Small intestine (tissue), 7 donors: ENCODE measurements at regions not wholly inside any gene's neighbourhood (a gene's known extent, or its start where the extent isn't known, plus 50 kb on each side); places are given as distances from the start of the nearest gene placed in this dataset.

Source experiments
- DNase-seq, 2 donors: peaks; one replicate each; pipeline versions ENCODE4 v3.0.0 to v3.0.0-alpha.2; 2013
- FAIRE-seq: peaks from 2 replicates; lab custom pipeline; 2012; peaks lifted over from hg19 to GRCh38; lab: Jason Lieb, UNC
- H3K27ac ChIP-seq, 3 donors: one replicate each; pipeline ENCODE4 v1.5.1; 2013; ENCODE audit warnings: low read length in 2 of 3, mild to moderate bottlenecking in 2 of 3, control low read depth in 1 of 3, inconsistent platforms in 1 of 3, low read depth in 1 of 3, moderate library complexity in 1 of 3
- H3K27me3 ChIP-seq, 3 donors: one replicate each; pipeline ENCODE4 v1.6.1; 2013; ENCODE audit warnings: low read length in 3 of 3, inconsistent platforms in 1 of 3; ENCODE audit not compliant: control insufficient read depth in 3 of 3, insufficient read depth in 3 of 3
- H3K36me3 ChIP-seq, 3 donors: one replicate each; pipeline ENCODE4 v1.6.1; 2013; ENCODE audit warnings: low read length in 3 of 3, inconsistent platforms in 1 of 3, low read depth in 1 of 3, mild to moderate bottlenecking in 1 of 3, moderate library complexity in 1 of 3; ENCODE audit not compliant: control insufficient read depth in 3 of 3, insufficient read depth in 2 of 3
- H3K4me1 ChIP-seq, 3 donors: one replicate each; pipeline ENCODE4 v1.6.1; 2013; ENCODE audit warnings: low read length in 2 of 3, inconsistent platforms in 1 of 3, low read depth in 1 of 3, mild to moderate bottlenecking in 1 of 3, moderate library complexity in 1 of 3; ENCODE audit not compliant: control insufficient read depth in 3 of 3, insufficient read depth in 2 of 3
- H3K4me3 ChIP-seq, 3 donors: one replicate each; pipeline ENCODE4 v1.5.1; 2013; ENCODE audit warnings: low read length in 3 of 3, control low read depth in 1 of 3, inconsistent platforms in 1 of 3, low read depth in 1 of 3, mild to moderate bottlenecking in 1 of 3, moderate library complexity in 1 of 3
- H3K9me3 ChIP-seq, 2 donors: one replicate each; pipeline ENCODE4 v1.6.1; 2013; ENCODE audit warnings: low read depth in 1 of 2, low read length in 1 of 2; ENCODE audit not compliant: control insufficient read depth in 2 of 2, insufficient read depth in 1 of 2
- whole genome bisulfite sequencing, 3 donors: extraction: QIAGEN DNeasy Blood & Tissue Kit; methylation state at CpG; one replicate each; pipeline ENCODE4 v1.1.7; 2013; 5-methylcytosine and 5-hydroxymethylcytosine counted together
- donor health status: healthy with polysubstance abuse.
- donor health status: control.
- donor health status: control.
- donor health status: Bipolar disorder and iron deficiency.
- donor health status: healthy.

DNA sequence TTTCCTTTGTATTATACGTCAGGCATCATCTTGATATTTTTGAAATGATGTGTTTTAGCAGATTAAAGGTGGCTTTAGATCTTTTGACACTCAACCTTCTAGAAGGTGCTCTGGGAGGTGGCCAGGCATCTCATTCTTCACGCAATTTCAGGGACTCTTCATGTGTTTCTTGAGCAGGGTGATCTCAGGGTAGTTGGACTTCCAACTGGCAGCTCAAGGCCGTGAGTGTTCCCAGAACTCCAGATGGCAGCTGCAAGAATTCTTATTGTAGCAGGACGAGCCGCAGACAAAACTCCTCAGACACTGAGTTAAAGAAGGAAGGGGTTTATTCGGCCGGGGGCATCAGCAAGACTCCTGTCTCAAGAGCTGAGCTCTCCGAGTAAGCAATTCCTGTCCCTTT, 82.5 kb upstream of the UBAC2 start:
- Histone ChIP-seq H3K27me3 (no peaks in the 10 kb centered on the region), H3K9me3 (no peaks in the 10 kb centered on the region), H3K4me1 (no peaks in the 10 kb centered on the region), H3K4me3 (no peak overlapping the region), H3K36me3 (no peaks in the 10 kb centered on the region), H3K27ac (no peak overlapping the region)
- WGBS, 3 donors: 89 to 93% (median 92%) methylated on average over 8 of the region's 8 CpGs
- FAIRE-seq (no peak), DNase-seq (no peak)

DNA sequence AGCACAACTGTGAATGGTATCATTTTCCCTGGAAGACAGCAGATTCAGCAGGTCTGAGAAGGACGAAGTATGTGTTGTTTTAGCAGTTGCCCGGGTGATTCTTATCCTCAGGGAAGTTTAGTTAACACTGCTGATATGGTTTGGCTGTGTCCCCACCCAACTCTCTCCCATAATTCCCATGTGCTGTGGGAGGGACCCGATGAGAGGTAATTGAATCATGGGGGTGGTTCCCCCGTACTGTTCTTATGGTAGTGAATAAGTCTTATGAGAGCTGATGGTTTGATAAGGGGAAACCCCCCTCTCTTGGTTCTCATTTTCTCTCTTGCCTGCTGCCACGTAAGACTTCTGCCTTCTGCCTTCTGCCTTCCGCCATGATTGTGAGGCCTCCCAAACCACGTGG, 81.0 kb upstream of the UBAC2 start:
- H3K27ac ChIP-seq: no peak overlapping the region
- peaks cover 0 to 3% (median 0%) of the 10 kb centered on the region in 3 donors for H3K27me3 ChIP-seq
- no peak overlapping the region for H3K4me3 ChIP-seq
- DNase-seq: peak in 1 of 2 donors; percentile 3
- no peaks in the 10 kb centered on the region for H3K36me3 ChIP-seq
- 59 to 82% (median 78%) methylated on average over 7 of the region's 7 CpGs for WGBS, 3 donors
- no peaks in the 10 kb centered on the region for H3K4me1 ChIP-seq
- no peaks in the 10 kb centered on the region for H3K9me3 ChIP-seq
- FAIRE-seq: no peak

DNA sequence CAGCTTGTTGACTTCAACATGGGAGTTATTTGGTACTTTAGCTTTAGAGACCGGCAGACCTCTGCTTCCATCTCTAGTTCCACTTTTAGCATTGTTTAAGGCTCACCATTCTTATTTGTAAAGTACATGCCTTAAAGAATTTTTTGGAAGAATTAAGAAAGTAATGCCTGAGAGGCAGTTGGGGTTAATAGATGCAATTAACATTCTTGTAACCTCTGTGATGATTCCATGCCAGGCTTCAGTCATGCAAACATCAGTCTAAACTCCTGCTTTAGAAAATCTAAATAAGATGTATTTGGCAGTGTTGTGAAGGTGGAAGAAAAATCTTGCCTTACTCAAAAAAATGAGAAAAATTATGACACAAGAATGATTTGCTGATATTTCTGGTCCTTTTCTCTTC, 79.9 kb upstream of the UBAC2 start:
- Histone ChIP-seq H3K4me3 (no peak overlapping the region), H3K4me1 (no peaks in the 10 kb centered on the region), H3K9me3 (no peaks in the 10 kb centered on the region), H3K36me3 (no peaks in the 10 kb centered on the region), H3K27ac (no peak overlapping the region), H3K27me3 (peaks cover 0 to 3% (median 0%) of the 10 kb centered on the region in 3 donors)
- WGBS, 3 donors: 88 to 91% (median 89%) methylated on average over 1 of the region's 1 CpG
- FAIRE-seq (no peak), DNase-seq (no peak)

DNA sequence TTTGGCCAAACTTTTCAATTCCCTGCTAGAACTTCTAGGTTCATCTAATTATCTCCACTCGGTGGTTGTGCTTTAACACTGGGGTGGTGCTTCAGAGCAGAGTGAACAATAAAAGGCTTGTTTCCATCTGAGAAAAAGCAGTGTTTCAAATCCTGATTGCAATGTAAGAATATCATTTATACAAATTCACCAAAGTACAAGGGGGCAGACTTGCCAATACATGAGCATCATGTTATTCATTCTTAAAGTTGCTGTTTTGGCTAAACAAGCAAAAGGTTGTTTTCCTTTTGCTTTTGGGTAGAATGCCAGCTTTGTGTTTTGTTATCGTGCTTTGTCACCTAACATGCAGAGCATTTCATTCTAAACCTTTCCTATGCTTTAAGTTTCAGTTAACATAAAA, 78.5 kb upstream of the UBAC2 start:
- DNase-seq: no peak
- no peaks in the 10 kb centered on the region for H3K9me3 ChIP-seq
- no peak for FAIRE-seq
- H3K4me1 ChIP-seq: no peaks in the 10 kb centered on the region
- no peaks in the 10 kb centered on the region for H3K36me3 ChIP-seq
- 55 to 63% (median 62%) methylated on average over 2 of the region's 2 CpGs for WGBS, 3 donors
- H3K27me3 ChIP-seq: peaks cover 0 to 3% (median 0%) of the 10 kb centered on the region in 3 donors
- H3K27ac ChIP-seq: no peak overlapping the region
- no peak overlapping the region for H3K4me3 ChIP-seq

DNA sequence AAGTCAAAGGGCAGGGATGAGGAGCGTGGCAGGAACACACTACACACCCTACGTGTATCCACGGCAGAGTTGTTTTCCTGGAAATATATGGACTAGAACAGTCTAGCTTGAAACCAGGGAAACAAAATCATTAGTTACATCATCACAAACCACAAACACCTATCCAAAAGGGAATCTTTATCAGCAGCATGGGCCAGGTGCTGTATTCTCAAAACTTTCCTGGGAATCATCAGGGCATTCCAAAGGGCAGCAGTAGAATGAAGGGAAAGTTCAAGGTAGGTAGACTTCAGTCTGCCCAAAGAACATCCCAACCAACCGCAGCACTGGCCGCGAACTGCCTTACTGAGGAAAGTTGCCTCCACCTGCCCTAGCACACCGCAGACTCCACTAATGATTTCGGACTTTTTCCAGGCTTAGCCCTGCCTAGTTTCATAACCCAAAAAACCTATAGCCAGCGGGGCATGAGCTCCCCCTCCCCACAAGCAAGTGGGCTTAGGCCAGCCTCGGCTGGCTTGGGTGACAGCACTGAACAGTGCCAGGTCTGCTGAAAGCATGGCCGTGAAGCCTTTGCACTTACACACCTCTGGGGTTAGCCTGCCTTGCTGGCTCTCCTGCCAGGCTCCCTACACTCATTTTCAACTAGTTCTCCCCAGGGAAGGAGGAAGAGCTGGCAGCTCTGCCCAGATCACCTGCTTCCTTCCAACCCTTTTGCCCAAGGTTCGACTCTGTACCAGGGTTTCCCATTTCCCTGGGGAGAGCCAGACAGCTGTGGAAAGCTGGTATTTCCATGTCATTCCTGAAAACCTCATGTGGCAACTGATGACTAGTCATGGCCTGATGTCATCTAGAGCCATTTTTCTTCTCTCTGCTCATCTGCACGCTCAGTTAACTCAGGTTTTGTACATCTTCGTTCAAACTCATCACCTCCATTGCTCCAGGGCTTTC, 77.3 kb upstream of the UBAC2 start:
- no peak for FAIRE-seq
- DNase-seq: no peak
- Histone ChIP-seq H3K4me1 (no peaks in the 10 kb centered on the region), H3K9me3 (no peaks in the 10 kb centered on the region), H3K27me3 (peaks cover 0 to 3% (median 0%) of the 10 kb centered on the region in 3 donors), H3K27ac (no peak overlapping the region), H3K36me3 (no peaks in the 10 kb centered on the region), H3K4me3 (no peak overlapping the region)
- 77 to 87% (median 79%) methylated on average over 14 of the region's 14 CpGs for WGBS, 3 donors

DNA sequence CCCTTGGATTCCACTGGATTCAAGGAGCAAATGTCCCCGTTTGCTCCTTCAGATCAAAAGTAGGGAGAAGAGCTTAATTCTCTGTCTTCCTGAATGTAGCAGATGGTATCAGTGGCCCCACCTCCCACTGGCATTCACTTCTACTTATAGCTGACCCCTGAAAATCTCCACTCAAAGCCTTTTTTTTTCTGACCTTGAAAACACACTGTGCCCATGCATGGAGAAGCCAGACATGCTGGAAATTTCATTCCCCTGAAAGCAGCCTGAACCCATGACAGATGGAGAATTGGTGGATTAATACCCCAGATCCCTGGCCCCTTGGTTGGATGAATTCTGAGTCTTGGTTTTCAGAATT, 76.6 kb upstream of the UBAC2 start:
- no peak overlapping the region for H3K27ac ChIP-seq
- 68 to 77% (median 74%) methylated on average over 1 of the region's 1 CpG for WGBS, 3 donors
- H3K36me3 ChIP-seq: no peaks in the 10 kb centered on the region
- DNase-seq (no peak), FAIRE-seq (no peak)
- peaks cover 0 to 3% (median 0%) of the 10 kb centered on the region in 3 donors for H3K27me3 ChIP-seq
- no peak overlapping the region for H3K4me3 ChIP-seq
- H3K4me1 ChIP-seq: no peaks in the 10 kb centered on the region
- no peaks in the 10 kb centered on the region for H3K9me3 ChIP-seq

DNA sequence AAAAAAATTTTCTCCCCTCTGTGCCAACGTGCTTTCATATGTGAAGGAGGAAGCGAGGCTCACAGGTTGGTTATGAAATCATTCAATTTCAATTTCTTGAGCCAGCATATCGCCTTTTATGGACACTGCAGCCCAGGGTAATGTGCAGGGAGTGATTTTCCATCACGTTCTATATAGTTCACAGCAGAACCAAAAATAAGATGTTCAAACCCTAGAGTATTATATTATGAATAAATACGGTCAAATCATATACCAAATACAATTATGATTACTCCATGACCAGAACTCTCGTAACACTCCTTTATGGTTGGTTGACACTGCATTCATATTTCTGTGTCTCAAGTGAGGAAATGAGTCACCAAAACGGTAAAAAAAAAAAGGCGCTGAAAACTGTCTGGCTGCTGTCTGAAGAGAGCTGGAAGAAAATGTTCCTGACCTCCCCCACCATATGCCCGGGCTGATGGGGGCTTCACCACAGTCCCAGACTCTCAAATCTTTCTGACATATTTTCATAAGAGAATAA, 75.8 kb upstream of the UBAC2 start:
- no peak for FAIRE-seq
- WGBS, 3 donors: 53 to 75% (median 64%) methylated on average over 9 of the region's 9 CpGs
- Histone ChIP-seq H3K4me3 (no peak overlapping the region), H3K27ac (no peak overlapping the region), H3K36me3 (no peaks in the 10 kb centered on the region), H3K4me1 (no peaks in the 10 kb centered on the region), H3K9me3 (peaks cover 0 to 2% of the 10 kb centered on the region in 2 donors), H3K27me3 (peaks cover 0 to 6% (median 0%) of the 10 kb centered on the region in 3 donors)
- DNase-seq: peak in 1 of 2 donors; percentile 2

DNA sequence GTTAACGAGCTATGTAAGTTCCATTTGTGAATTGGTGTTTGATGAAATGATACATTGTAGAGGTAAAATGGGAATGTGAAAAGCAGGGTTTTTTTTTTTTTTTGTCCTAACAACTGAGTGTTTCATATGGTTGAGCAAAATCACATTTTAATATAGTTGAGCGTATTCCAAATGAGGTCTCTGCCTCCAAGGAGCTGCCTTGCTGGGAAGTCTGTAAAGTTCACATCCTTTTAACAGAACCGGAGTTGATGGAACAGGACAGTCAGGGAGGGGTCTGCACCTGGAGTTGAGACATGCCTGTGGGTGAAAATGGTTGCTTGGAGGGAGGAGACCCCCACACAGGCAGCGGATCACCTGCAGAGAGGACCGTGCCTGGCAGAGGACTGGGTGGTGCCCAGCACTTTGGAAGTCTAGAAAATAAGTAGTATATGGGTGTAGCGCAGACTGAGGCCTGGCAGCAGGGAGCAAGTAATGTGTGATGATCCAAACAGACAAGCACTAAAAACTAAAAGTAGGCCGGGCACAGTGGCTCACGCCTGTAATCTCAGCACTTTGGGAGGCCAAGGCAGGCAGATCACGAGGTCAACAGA, 75.2 kb upstream of the UBAC2 start:
- Histone ChIP-seq H3K27ac (no peak overlapping the region), H3K4me3 (no peak overlapping the region), H3K9me3 (peaks cover 0 to 4% of the 10 kb centered on the region in 2 donors), H3K36me3 (no peaks in the 10 kb centered on the region), H3K27me3 (peaks cover 0 to 9% (median 0%) of the 10 kb centered on the region in 3 donors), H3K4me1 (no peaks in the 10 kb centered on the region)
- 90 to 96% (median 94%) methylated on average over 9 of the region's 9 CpGs for WGBS, 3 donors
- FAIRE-seq (no peak), DNase-seq (no peak)
